MM.1S (cell line): ENCODE measurements at regions not wholly inside any gene's neighbourhood (a gene's known extent, or its start where the extent isn't known, plus 50 kb on each side); places are given as distances from the start of the nearest gene placed in this dataset.

ENCODE experiments used
- DNase-seq: peaks from one replicate; pipeline ENCODE4 v3.0.0-alpha.2; 2015
- H2AFZ ChIP-seq: fragments of 300-600 bp; sonication (generic); 2 replicates; pipeline ENCODE4 v1.6.0; 2016; ENCODE audit warnings: antibody characterized with exemption, low read length
- H3F3A ChIP-seq: fragments of 300-600 bp; sonication (generic); 2 replicates; pipeline ENCODE4 v1.6.1; 2016; ENCODE audit warnings: mild to moderate bottlenecking, antibody characterized with exemption, low read length, moderate library complexity, mixed read lengths; ENCODE audit not compliant: insufficient read depth
- H3K27ac ChIP-seq: fragments of 300-600 bp; sonication (generic); 2 replicates; pipeline ENCODE4 v1.5.1; 2016; ENCODE audit warnings: mild to moderate bottlenecking, low read length
- H3K27me3 ChIP-seq: fragments of 300-600 bp; sonication (generic); replicated peaks from 2 replicates; pipeline ENCODE4 v1.6.0; 2016; ENCODE audit warnings: low read length; ENCODE audit not compliant: insufficient read depth
- H3K36me3 ChIP-seq: fragments of 300-600 bp; sonication (generic); replicated peaks from 2 replicates; pipeline ENCODE4 v1.6.1; 2016; ENCODE audit warnings: mild to moderate bottlenecking, low read length, mixed read lengths; ENCODE audit not compliant: insufficient read depth
- H3K4me1 ChIP-seq: fragments of 300-600 bp; sonication (generic); 2 replicates; pipeline ENCODE4 v1.6.1; 2016; ENCODE audit warnings: low read length, mixed read lengths
- H3K4me2 ChIP-seq: fragments of 300-600 bp; sonication (generic); 2 replicates; pipeline ENCODE4 v1.6.0; 2016; ENCODE audit warnings: low read depth, low read length
- H3K4me3 ChIP-seq: fragments of 300-600 bp; sonication (generic); 2 replicates; pipeline ENCODE4 v1.5.1; 2016; ENCODE audit warnings: low read length, mixed read lengths
- H3K79me2 ChIP-seq: fragments of 300-600 bp; sonication (generic); 2 replicates; pipeline ENCODE4 v1.6.1; 2016; ENCODE audit warnings: mixed run types, low read length, mixed read lengths
- H3K9ac ChIP-seq: fragments of 300-600 bp; sonication (generic); 2 replicates; pipeline ENCODE4 v1.6.1; 2016; ENCODE audit warnings: low read length, mixed read lengths
- H3K9me2 ChIP-seq: fragments of 300-600 bp; sonication (generic); replicated peaks from 2 replicates; pipeline ENCODE4 v1.6.1; 2016; ENCODE audit warnings: mild to moderate bottlenecking, low read length, mixed read lengths; ENCODE audit not compliant: insufficient read depth
- H3K9me3 ChIP-seq: fragments of 300-600 bp; sonication (generic); replicated peaks from 2 replicates; pipeline ENCODE4 v1.6.1; 2016; ENCODE audit warnings: mild to moderate bottlenecking, low read length, mixed read lengths; ENCODE audit not compliant: insufficient read depth
- H4K20me1 ChIP-seq: fragments of 300-600 bp; sonication (generic); 2 replicates; pipeline ENCODE4 v1.6.1; 2016; ENCODE audit warnings: mild to moderate bottlenecking, low read length, moderate library complexity, mixed read lengths; ENCODE audit not compliant: insufficient read depth
- EZH2 ChIP-seq: fragments of 300-600 bp; sonication (generic); optimal IDR thresholded peaks from 2 replicates; pipeline ENCODE3; 2017; ENCODE audit warnings: low read depth, mild to moderate bottlenecking, antibody characterized with exemption, low read length, mixed read lengths
- EZH2phosphoT487 ChIP-seq: fragments of 300-600 bp; sonication (generic); IDR thresholded peaks from 2 replicates; pipeline ENCODE4 v1.6.1; 2018; ENCODE audit warnings: antibody characterized with exemption, low read length
- TF ChIP-seq, protein P1 (sequence below): fragments of 300-600 bp; sonication (generic); IDR thresholded peaks from 2 replicates; pipeline ENCODE4 v1.5.1; 2016; ENCODE audit warnings: antibody characterized with exemption, low read length, mixed read lengths

DNA sequence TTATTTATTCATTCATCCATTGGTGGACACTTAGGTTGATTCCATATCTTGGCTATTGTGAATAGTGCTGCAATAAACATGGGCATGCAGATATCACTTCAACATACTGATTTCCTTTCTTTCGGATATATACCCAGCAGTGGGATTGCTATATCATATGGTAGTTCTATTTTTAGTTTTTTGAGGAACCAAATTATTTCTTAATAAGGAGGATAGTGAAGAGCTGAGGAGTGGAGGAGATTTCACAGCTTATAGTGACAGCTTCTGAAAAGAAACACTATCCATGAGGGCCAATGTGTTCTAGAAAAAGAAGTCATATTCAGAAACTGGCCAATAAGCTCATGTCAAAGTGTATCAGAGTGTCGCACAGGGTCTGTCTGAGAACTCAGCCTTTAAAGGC lies 183.3 kb downstream of the SEC61B start:
- no peak overlapping the region for H3K27ac ChIP-seq
- no peaks in the 10 kb centered on the region for H3K79me2 ChIP-seq
- no peak overlapping the region for H3K9ac ChIP-seq
- no peaks in the 10 kb centered on the region for H3K9me3 ChIP-seq
- no peaks in the 10 kb centered on the region for H3K4me1 ChIP-seq
- H3K4me3 ChIP-seq: no peak overlapping the region
- no peaks in the 10 kb centered on the region for H3K27me3 ChIP-seq
- no peak overlapping the region for H2AFZ ChIP-seq
- H3F3A ChIP-seq: no peaks in the 10 kb centered on the region
- DNase-seq: no peak
- no peaks in the 10 kb centered on the region for H3K9me2 ChIP-seq
- H3K36me3 ChIP-seq: no peaks in the 10 kb centered on the region
- TF ChIP-seq EZH2: no peak
- TF ChIP-seq, protein P1, sequence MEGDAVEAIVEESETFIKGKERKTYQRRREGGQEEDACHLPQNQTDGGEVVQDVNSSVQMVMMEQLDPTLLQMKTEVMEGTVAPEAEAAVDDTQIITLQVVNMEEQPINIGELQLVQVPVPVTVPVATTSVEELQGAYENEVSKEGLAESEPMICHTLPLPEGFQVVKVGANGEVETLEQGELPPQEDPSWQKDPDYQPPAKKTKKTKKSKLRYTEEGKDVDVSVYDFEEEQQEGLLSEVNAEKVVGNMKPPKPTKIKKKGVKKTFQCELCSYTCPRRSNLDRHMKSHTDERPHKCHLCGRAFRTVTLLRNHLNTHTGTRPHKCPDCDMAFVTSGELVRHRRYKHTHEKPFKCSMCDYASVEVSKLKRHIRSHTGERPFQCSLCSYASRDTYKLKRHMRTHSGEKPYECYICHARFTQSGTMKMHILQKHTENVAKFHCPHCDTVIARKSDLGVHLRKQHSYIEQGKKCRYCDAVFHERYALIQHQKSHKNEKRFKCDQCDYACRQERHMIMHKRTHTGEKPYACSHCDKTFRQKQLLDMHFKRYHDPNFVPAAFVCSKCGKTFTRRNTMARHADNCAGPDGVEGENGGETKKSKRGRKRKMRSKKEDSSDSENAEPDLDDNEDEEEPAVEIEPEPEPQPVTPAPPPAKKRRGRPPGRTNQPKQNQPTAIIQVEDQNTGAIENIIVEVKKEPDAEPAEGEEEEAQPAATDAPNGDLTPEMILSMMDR: no peak
- no peak for TF ChIP-seq EZH2phosphoT487
- H4K20me1 ChIP-seq: no peaks in the 10 kb centered on the region
- H3K4me2 ChIP-seq: no peak overlapping the region

- no peaks in the 10 kb centered on the region for H3K36me3 ChIP-seq
- H4K20me1 ChIP-seq: no peaks in the 10 kb centered on the region
- no peak overlapping the region for H3K9ac ChIP-seq
- H2AFZ ChIP-seq: no peak overlapping the region
- no peaks in the 10 kb centered on the region for H3F3A ChIP-seq
- H3K9me2 ChIP-seq: no peaks in the 10 kb centered on the region
- no peak for DNase-seq
- H3K79me2 ChIP-seq: no peaks in the 10 kb centered on the region
- no peaks in the 10 kb centered on the region for H3K4me1 ChIP-seq
- TF ChIP-seq EZH2phosphoT487 (no peak), EZH2 (no peak)
- TF ChIP-seq, protein P1: no peak
- no peaks in the 10 kb centered on the region for H3K27me3 ChIP-seq
- no peak overlapping the region for H3K4me3 ChIP-seq
- H3K9me3 ChIP-seq: no peaks in the 10 kb centered on the region
- H3K27ac ChIP-seq: no peak overlapping the region
- H3K4me2 ChIP-seq: no peak overlapping the region
Observed at GRCh38 chr9:99406939-99407338, 184.9 kb downstream of the SEC61B start.

GRCh38 chr9:99411068-99411467 lies 189.0 kb downstream of the SEC61B start:
- Histone ChIP-seq H3F3A (no peaks in the 10 kb centered on the region), H3K4me1 (no peaks in the 10 kb centered on the region), H3K4me3 (no peak overlapping the region), H3K9me3 (no peaks in the 10 kb centered on the region), H3K36me3 (no peaks in the 10 kb centered on the region), H3K27me3 (no peaks in the 10 kb centered on the region), H3K79me2 (no peaks in the 10 kb centered on the region), H2AFZ (no peak overlapping the region), H3K4me2 (no peak overlapping the region), H3K9me2 (no peaks in the 10 kb centered on the region), H4K20me1 (no peaks in the 10 kb centered on the region), H3K27ac (no peak overlapping the region), H3K9ac (no peak overlapping the region)
- no peak for TF ChIP-seq EZH2
- no peak for TF ChIP-seq EZH2phosphoT487
- TF ChIP-seq, protein P1: no peak
- no peak for DNase-seq
